Liver (tissue), 3 donors: ENCODE measurements at regions not wholly inside any gene's neighbourhood (a gene's known extent, or its start where the extent isn't known, plus 50 kb on each side); places are given as distances from the start of the nearest gene placed in this dataset.

Experiments used
- CTCF ChIP-seq: fragments of 150-350 bp; IDR thresholded peaks from 2 replicates; pipeline ENCODE4 v1.5.1; 2017; ENCODE audit warnings: improper control_type of control experiment, low read depth, low read length; ENCODE audit not compliant: missing input control
- GABPA ChIP-seq, 2 donors: IDR thresholded peaks in 1 of 2; conservative IDR thresholded peaks in 1 of 2; 2 replicates each; pipeline ENCODE4 v1.6.1; 2016; ENCODE audit warnings: antibody characterized with exemption in 2 of 2, mild to moderate bottlenecking in 1 of 2, moderate library complexity in 1 of 2
- MAX ChIP-seq: IDR thresholded peaks from 2 replicates; pipeline ENCODE4 v1.6.1; 2016; ENCODE audit warnings: antibody characterized with exemption
- NR2F2 ChIP-seq: IDR thresholded peaks from 2 replicates; pipeline ENCODE4 v1.6.1; 2016; ENCODE audit warnings: antibody characterized with exemption
- RAD21 ChIP-seq, 2 donors: IDR thresholded peaks; 2 replicates each; pipeline ENCODE4 v1.6.1; 2016; ENCODE audit warnings: antibody characterized with exemption in 2 of 2, mild to moderate bottlenecking in 2 of 2
- donor health status: healthy.
- donor health status: healthy.

DNA sequence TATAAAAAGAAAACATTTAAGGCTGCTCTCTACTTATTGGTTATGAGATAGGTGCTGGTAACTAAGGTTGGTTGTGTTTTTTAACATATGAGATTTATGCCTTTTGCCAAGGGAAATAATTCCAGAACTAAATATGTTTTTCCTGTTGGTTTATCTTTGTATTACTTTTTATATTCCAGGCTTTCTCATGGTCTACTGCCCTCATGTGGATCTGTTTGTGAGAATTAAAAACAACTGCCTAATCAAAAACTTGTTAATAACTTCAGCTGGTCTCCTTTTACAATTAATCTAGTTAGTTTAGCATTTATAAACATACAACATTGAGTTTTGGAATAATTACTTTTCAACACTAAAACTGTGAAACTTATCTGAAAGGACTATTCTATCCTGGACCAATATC is 1208.3 kb downstream of the ADGRL3 start:
- TF ChIP-seq RAD21 (IDR thresholded peaks at IDR 0.05), result no peak
- no peak for TF ChIP-seq CTCF
- TF ChIP-seq GABPA (IDR thresholded peaks at IDR 0.05 in 1 of 2, conservative IDR thresholded peaks at IDR 0.05 in 1 of 2), result no peak
- no peak for TF ChIP-seq MAX
- no peak for TF ChIP-seq NR2F2
